HepG2 (cell line): ENCODE measurements at regions not wholly inside any gene's neighbourhood (a gene's known extent, or its start where the extent isn't known, plus 50 kb on each side); places are given as distances from the start of the nearest gene placed in this dataset.
A peak's percentile ranks its signal among the peaks of the same experiment; 100 is the strongest.

Experiments used
- ATAC-seq: fragments of 200-7000 bp; cut with Tn5 transposase; 3 replicates; pipeline ENCODE4 v1.9.1; 2020; ENCODE audit warnings: mild to moderate bottlenecking, moderate library complexity
- BruUV-seq: library from RNA; stranded (reverse); fragments of 400-500 nt; replicated peaks from 2 replicates; lab custom pipeline; 2021; lab: Mats Ljungman, UMichigan
- CTCF ChIA-PET: fragments of 300-600 bp; formaldehyde crosslinking; extraction: SDS; loops from one replicate; lab custom pipeline; 2021; ENCODE audit warnings: low total read pairs, inconsistent platforms, low intra/inter-chr PET ratio; lab: Yijun Ruan, JAX
- POLR2A ChIA-PET: fragments of 350-600 bp; sonication (Branson Sonifier 250); formaldehyde crosslinking; loops from one replicate; lab custom pipeline; 2020; ENCODE audit warnings: antibody characterized with exemption, inconsistent platforms; lab: Yijun Ruan, JAX
- DNase-seq: peaks from one replicate; pipeline ENCODE4 v3.0.0-alpha.2; 2015; ENCODE audit warnings: low spot score
- FAIRE-seq: peaks from 3 replicates; lab custom pipeline; 2011; peaks lifted over from hg19 to GRCh38; lab: Jason Lieb, UNC
- H2AFZ ChIP-seq: one replicate; pipeline ENCODE4 v1.6.1; 2011; ENCODE audit warnings: low read length, inconsistent platforms
- H3K27ac ChIP-seq: fragments of 300-600 bp; 3 replicates; pipeline ENCODE4 v1.8.0; 2011; ENCODE audit warnings: mixed run types, mild to moderate bottlenecking, mixed read lengths, low read length, inconsistent platforms; ENCODE audit not compliant: insufficient read depth; ENCODE audit errors: extremely low read length
- H3K27me3 ChIP-seq, 2 experiments: fragments of 200-600 bp in 1 of 2; 2 replicates in 1 of 2; 3 replicates in 1 of 2; pipeline versions ENCODE4 v1.6.0 to v1.8.0; 2011; ENCODE audit warnings: low read length in 2 of 2, mild to moderate bottlenecking in 2 of 2, moderate library complexity in 2 of 2, inconsistent platforms in 1 of 2; ENCODE audit not compliant: insufficient read depth in 2 of 2, control insufficient read depth in 1 of 2
- H3K36me3 ChIP-seq, 2 experiments: fragments of 200-600 bp in 1 of 2; replicated peaks in 1 of 2; 2 replicates in 1 of 2; 3 replicates in 1 of 2; pipeline versions ENCODE4 v1.5.1 to v1.8.0; 2011; ENCODE audit warnings: low read length in 2 of 2, inconsistent platforms in 1 of 2; ENCODE audit not compliant: insufficient read depth in 2 of 2, control insufficient read depth in 1 of 2
- H3K4me1 ChIP-seq: 2 replicates; pipeline ENCODE4 v1.5.1; 2012; ENCODE audit warnings: low read length, inconsistent platforms; ENCODE audit not compliant: insufficient read depth
- H3K4me2 ChIP-seq: 2 replicates; pipeline ENCODE4 v1.6.0; 2011; ENCODE audit warnings: low read depth, low read length, inconsistent platforms
- H3K4me3 ChIP-seq, 3 experiments: fragments of 200-600 bp in 1 of 3; sonication (generic), shearing (Covaris generic) in 1 of 3; replicated peaks in 1 of 3; 2 replicates each; pipeline ENCODE4 v1.5.1; 2011 to 2016; ENCODE audit warnings: low read length in 3 of 3, inconsistent platforms in 2 of 3, low read depth in 2 of 3, mild to moderate bottlenecking in 2 of 3, control low read depth in 1 of 3, mixed read lengths in 1 of 3; ENCODE audit not compliant: insufficient read depth in 1 of 3
- H3K79me2 ChIP-seq: one replicate; pipeline ENCODE4 v1.6.1; 2011; ENCODE audit warnings: low read length, inconsistent platforms; ENCODE audit not compliant: insufficient read depth
- H3K9ac ChIP-seq: 2 replicates; pipeline ENCODE4 v1.6.0; 2011; ENCODE audit warnings: mild to moderate bottlenecking, low read depth, low read length, inconsistent platforms; ENCODE audit not compliant: insufficient read depth
- H3K9me3 ChIP-seq: 2 replicates; pipeline ENCODE4 v1.5.1; 2012; ENCODE audit warnings: mild to moderate bottlenecking, low read length
- H4K20me1 ChIP-seq: 2 replicates; pipeline ENCODE4 v1.6.0; 2011; ENCODE audit warnings: inconsistent platforms, mild to moderate bottlenecking, low read length, moderate library complexity; ENCODE audit not compliant: insufficient read depth
- ZNF350 ChIP-seq: sonication (generic); formaldehyde crosslinking; IDR thresholded peaks from 2 replicates; pipeline ENCODE4 v1.4.0; 2020; ENCODE audit warnings: mild to moderate bottlenecking, low read depth, missing genetic modification reagents, borderline replicate concordance
- ZNF460 ChIP-seq: sonication (generic); formaldehyde crosslinking; IDR thresholded peaks from 2 replicates; pipeline ENCODE4 v1.5.1; 2020; ENCODE audit warnings: missing genetic modification reagents, mild to moderate bottlenecking, borderline replicate concordance
- ZNF646 ChIP-seq: sonication (generic); formaldehyde crosslinking; IDR thresholded peaks from 2 replicates; pipeline ENCODE4 v1.9.0; 2021; ENCODE audit warnings: mild to moderate bottlenecking, missing genetic modification reagents
- ZNF652 ChIP-seq: IDR thresholded peaks from 2 replicates; pipeline ENCODE4 v1.6.1; 2016; ENCODE audit warnings: low read depth, borderline replicate concordance
- WGBS: methylation state at CpG from one replicate; pipeline ENCODE4 v1.1.6; 2017; ENCODE audit warnings: low lambda C conversion rate; 5-methylcytosine and 5-hydroxymethylcytosine counted together
- in situ Hi-C: cut with HindIII; loops from 2 replicates; pipeline ENCODE4 v1.10.0; 2017; ENCODE audit warnings: low pct_unique_long_range_greater_than_20kb; ENCODE audit not compliant: extremely low pct_ligation_motif_present
- intact Hi-C: fragments of 100-400 bp; cut with micrococcal nuclease; formaldehyde crosslinking; loops from one replicate; pipeline ENCODE4 v1.10.0; 2022; ENCODE audit not compliant: unreplicated experiment

GRCh38 chr5:108670591-108671289, 77.0 kb upstream of the FER start:
- ATAC-seq: peak; percentile 36; the same call in 1 of the 3 replicates
- no peak overlapping the region for H2AFZ ChIP-seq
- in situ Hi-C loops: no loop called here
- 0 out of 2 replicates have a peak, but pooled peaks cover 8% of the 10 kb centered on the region for H3K4me1 ChIP-seq
- no peak for DNase-seq
- H3K27ac ChIP-seq: no peak overlapping the region
- CTCF ChIA-PET: no interaction called here
- no peak overlapping the region for H3K9ac ChIP-seq
- H4K20me1 ChIP-seq: no peaks in the 10 kb centered on the region
- no peaks in the 10 kb centered on the region for H3K27me3 ChIP-seq
- no peak overlapping the region for H3K4me3 ChIP-seq
- whole genome bisulfite sequencing: 3% methylated on average over 7 of the region's 7 CpGs
- no TSS peak for BruUV-seq
- H3K9me3 ChIP-seq: no peaks in the 10 kb centered on the region
- FAIRE-seq: no peak
- no peaks in the 10 kb centered on the region for H3K36me3 ChIP-seq
- no peaks in the 10 kb centered on the region for H3K79me2 ChIP-seq
- intact Hi-C loops: no loop called here
- TF ChIP-seq ZNF460 (CRISPR knock-in tag): no peak
- TF ChIP-seq ZNF652 (CRISPR knock-in tag): peak; percentile 63
- TF ChIP-seq, all 625 proteins: peak for 1
- POLR2A ChIA-PET: no interaction called here
- no peak overlapping the region; the same call in 1 of the 2 replicates for H3K4me2 ChIP-seq

GRCh38 chr5:108669462-108669861, 78.2 kb upstream of the FER start:
- FAIRE-seq (no peak), ATAC-seq (no peak), DNase-seq (no peak)
- H2AFZ ChIP-seq: no peak overlapping the region
- H3K9ac ChIP-seq: no peak overlapping the region
- no peaks in the 10 kb centered on the region for H3K27me3 ChIP-seq
- in situ Hi-C loops: no loop called here
- no peak for TF ChIP-seq ZNF350
- no peak for TF ChIP-seq ZNF646
- intact Hi-C loops: no loop called here
- no TSS peak for BruUV-seq
- no peak overlapping the region for H3K4me3 ChIP-seq
- no peak overlapping the region for H3K4me2 ChIP-seq
- no peaks in the 10 kb centered on the region for H3K9me3 ChIP-seq
- ChIA-PET CTCF (no interaction called here), POLR2A (no interaction called here)
- H3K36me3 ChIP-seq: no peaks in the 10 kb centered on the region
- H3K79me2 ChIP-seq: no peaks in the 10 kb centered on the region
- H4K20me1 ChIP-seq: no peaks in the 10 kb centered on the region
- 0% methylated on average over 1 of the region's 1 CpG for WGBS
- 0 out of 2 replicates have a peak, but pooled peaks cover 8% of the 10 kb centered on the region for H3K4me1 ChIP-seq
- H3K27ac ChIP-seq: no peak overlapping the region
